ENCODE measurements at regions not wholly inside any gene's neighbourhood (a gene's known extent, or its start where the extent isn't known, plus 50 kb on each side); places are given as distances from the start of the nearest gene placed in this dataset.

DNA sequence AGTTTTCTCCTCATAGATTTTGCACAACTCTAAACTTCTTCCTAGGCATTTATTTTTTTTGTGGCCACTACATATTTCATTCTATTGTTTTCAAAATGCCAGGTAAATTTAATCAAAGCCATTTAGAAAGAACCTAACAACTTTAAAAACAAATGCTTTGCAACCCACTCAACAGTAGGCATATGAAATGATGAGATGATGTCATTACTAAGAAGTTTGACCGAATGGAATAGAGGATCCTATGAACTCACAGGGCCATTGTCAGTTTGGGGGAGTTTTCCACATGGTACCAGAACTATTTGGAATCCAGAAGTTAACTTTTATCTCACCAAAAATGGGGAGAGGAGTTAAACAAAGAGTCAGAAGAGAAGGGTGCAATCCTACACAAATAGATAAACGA, 100.7 kb upstream of the INHBA start:
- DNase-seq (ENCODE audit: low read depth in 2 of 2, low spot score in 1 of 2), result no peak

- DNase-seq (ENCODE audit: low read depth in 2 of 2, low spot score in 1 of 2), result no peak
Observed at GRCh38 chr7:41796331-41796730, 93.4 kb upstream of the INHBA start.

DNA sequence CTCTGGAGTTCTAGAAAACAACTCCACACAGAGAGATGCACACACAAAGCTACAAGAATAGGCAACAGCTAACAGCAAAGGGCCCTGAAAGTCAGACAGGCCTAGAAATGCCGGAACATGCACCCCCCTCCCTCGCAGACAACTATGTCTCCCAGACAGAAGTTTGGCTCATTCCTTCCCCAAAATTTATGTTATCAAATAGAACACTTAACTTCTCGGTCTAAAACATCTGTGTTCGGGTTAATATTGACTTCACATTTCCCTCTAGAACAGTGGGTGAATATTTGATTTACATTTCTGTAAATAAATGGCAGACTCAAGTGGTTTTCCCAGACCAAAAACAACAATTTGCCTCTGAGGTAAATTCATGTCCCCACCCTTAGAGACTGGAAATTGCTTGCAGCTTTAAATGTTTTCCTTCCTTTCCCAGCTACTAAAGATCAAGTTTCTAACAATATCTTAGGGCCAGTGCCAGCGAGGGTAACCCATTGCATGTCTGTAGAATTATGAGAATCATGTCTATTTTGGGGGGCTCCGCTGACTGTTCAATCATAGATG, 92.5 kb upstream of the INHBA start:
- no peak for DNase-seq (ENCODE audit: low read depth in 2 of 2, low spot score in 1 of 2)

DNA sequence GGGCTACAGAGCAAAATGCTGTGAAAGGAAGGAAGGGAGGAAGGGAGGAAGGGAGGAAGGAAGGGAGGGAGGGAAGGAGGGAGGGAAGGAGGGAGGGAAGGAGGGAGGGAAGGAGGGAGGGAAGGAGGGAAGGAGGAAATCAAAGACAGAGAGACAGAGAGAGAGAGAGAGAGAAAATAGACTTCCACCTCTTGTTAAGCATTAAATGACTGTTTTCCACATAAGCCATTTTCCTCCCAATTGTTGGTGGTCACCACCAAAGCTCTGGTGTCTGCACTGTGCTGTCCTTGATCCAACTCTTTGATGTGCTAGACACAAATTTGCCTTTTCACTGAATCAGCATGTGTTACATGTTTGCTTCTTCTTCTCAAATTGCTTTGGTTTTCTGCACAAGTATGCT, 90.7 kb upstream of the INHBA start:
- no peak for DNase-seq (ENCODE audit: low read depth in 2 of 2, low spot score in 1 of 2)

DNA sequence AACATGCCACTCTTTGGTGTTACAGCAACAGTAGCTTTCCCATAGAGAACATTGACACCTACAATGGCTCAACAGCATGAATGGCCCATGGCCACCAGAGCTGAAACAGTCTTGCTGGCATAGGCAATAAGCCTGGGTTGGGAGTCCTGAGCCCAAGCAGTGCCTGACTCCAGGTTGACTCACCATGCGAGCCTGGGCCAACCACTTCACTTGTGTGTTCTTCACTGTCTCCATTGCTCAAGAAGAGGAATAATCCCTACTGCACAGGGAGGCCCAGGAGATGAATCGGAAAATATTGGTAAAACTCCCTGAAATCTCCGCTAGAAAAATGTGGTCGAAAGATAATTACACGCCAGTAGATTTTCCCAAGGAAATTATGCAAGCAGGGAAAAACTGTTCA, 89.2 kb upstream of the INHBA start:
- DNase-seq (ENCODE audit: low read depth in 2 of 2, low spot score in 1 of 2), result no peak

DNA sequence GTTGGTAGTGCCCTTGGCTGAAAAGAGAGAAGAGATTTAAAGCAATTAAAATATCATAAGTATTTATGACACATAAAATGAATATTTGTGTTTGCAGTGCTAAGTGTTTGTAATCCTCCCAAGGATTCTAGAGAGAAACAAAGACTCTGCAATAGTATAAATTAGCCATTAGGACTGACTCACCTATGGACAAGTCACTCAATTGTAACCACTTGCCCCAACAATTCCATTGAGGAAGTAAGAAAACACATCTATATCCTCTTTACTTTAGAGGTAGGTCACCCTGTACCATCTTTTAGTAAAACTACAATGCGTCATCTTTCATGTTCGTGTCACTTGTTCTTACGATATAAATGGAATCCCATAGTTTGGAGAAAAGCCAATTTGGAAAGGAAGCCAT, 85.7 kb upstream of the INHBA start:
- DNase-seq (ENCODE audit: low read depth in 2 of 2, low spot score in 1 of 2), result no peak

GRCh38 chr7:41787651-41788350, 84.9 kb upstream of the INHBA start:
- DNase-seq (ENCODE audit: low read depth in 2 of 2, low spot score in 1 of 2), result no peak

DNA sequence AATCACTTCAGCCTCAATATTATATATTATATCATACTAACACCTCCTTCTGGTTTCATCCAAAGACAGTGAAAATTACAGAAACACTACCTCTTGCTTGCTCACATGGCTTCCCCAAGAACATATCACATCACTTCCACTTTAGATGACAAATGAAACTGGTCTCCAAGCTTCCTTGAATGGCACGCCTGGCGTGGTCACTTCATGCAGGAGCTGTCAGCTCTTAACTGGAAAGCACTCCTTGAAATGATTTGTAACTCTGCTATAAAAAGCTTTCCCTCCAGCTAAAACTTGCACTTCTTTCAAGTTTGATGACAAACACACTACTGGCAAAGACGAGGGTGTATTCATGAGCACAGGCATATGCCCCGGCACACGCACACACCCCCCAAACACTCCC, 84.1 kb upstream of the INHBA start:
- DNase-seq (ENCODE audit: low read depth in 2 of 2, low spot score in 1 of 2), result no peak

- no peak for DNase-seq (ENCODE audit: low read depth in 2 of 2, low spot score in 1 of 2)
Observed at GRCh38 chr7:41786404-41786803, 83.5 kb upstream of the INHBA start.

GRCh38 chr7:41785840-41786239, 83.0 kb upstream of the INHBA start:
- DNase-seq (ENCODE audit: low read depth in 2 of 2, low spot score in 1 of 2), result no peak

- no peak for DNase-seq (ENCODE audit: low read depth in 2 of 2, low spot score in 1 of 2)
Observed at GRCh38 chr7:41785265-41785664, 82.4 kb upstream of the INHBA start.

DNA sequence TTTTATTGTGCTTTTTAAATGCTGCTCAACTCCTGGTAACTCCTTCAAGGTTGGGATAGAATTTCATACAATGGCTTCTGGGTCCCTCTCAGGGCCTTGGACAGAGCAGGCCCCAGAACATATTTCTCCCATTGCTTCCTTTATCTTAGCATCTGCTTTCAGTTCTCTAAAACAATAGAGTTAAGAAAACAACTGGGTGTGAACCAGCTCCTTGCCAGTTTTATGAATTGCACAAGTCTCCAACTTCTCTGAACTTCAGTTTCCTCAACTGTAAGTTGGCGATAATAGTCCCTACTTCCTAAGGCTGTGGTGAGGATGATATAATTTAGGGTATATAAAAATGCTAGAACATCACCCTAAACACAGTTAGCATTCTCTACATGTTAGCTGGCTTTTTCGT, 77.0 kb upstream of the INHBA start:
- no peak for DNase-seq (ENCODE audit: low read depth in 2 of 2, low spot score in 1 of 2)

GRCh38 chr7:41777894-41778596, 75.2 kb upstream of the INHBA start:
- DNase-seq (ENCODE audit: low read depth in 2 of 2, low spot score in 1 of 2), result no peak

DNA sequence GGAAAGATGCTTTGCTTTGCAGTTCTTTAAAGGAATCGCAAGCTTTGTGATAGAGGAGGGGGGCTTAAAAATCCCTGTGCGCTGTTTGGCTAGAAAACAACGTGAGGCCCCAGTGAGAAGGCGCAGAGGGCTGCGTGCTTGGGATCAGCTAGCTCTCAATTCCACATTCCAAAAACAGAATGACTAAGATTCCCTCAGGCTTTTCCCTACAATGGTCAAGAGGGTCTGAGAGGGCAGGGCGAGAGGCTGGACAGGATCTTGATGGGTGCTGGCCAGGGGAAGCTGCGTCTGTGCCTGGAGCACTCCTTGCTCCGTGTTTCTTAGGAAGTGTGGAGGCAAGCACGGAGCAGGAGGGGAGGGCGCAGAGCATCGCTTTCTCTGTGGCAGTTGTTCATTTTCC, 72.1 kb upstream of the INHBA start:
- no peak for DNase-seq (ENCODE audit: low read depth in 2 of 2, low spot score in 1 of 2)

DNA sequence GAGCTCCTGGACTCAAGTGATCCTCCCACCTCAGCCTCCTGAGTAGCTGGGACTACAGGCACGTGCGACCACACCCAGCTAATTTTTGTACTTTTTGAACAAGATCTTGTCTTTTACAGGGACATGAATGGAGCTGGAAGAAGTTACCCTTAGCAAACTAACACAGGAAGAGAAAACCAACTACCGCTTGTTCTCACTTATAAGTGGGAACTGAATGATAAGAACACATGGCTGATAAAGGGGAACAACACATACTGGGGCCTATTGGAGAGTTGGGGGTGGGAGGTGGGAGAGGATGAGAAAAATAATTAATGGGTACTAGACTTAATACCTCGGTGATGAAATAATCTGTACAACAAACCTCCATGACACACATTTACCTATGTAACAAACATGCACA, 70.9 kb upstream of the INHBA start:
- no peak for DNase-seq (ENCODE audit: low read depth in 2 of 2, low spot score in 1 of 2)

DNA sequence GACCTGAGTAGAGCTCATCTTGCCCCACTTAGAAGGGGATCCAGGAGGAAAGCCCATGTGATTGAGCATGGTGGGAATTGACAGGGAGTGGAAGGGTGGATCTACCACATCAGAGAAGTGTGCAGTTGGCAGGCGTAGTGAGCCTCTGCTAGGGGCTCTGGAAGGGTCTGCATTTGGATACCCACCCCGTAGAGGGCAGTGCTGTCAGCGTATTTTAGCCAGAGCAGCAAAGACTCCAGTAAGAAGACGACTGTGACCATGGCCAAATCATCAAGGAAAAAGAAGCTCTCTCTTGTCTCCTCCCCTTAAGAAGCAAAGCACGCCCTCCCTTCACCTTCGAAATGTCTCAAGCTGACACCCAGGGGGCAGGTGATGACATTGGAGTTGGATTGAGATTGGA, 68.8 kb upstream of the INHBA start:
- DNase-seq (ENCODE audit: low read depth in 2 of 2, low spot score in 1 of 2), result no peak

GRCh38 chr7:41769162-41769561, 66.3 kb upstream of the INHBA start:
- DNase-seq (ENCODE audit: low read depth in 2 of 2, low spot score in 1 of 2), result no peak

- no peak for DNase-seq (ENCODE audit: low read depth in 2 of 2, low spot score in 1 of 2)
Observed at GRCh38 chr7:41763626-41764025, 60.7 kb upstream of the INHBA start.

GRCh38 chr7:41762641-41763040, 59.8 kb upstream of the INHBA start:
- no peak for DNase-seq (ENCODE audit: low read depth in 2 of 2, low spot score in 1 of 2)

DNA sequence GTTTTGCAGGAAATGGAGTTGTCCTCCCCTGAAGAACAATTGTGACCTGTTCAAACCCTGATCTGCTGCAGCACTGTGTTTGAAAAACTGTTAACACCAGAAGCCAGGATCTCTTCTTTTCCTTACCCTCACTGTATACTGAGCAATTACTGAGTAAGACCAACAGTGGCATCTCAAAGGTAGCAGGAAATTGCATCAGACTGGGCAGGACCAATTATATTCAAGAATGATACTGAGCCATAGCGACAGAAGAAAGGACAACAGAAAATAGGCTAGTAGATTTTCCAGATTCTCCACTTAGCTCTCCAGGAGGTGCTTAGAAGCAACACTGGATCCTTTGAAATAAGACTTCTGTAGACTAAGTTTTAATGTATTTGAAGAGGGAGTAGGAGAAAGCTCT, 57.4 kb upstream of the INHBA start:
- no peak for DNase-seq (ENCODE audit: low read depth in 2 of 2, low spot score in 1 of 2)

DNA sequence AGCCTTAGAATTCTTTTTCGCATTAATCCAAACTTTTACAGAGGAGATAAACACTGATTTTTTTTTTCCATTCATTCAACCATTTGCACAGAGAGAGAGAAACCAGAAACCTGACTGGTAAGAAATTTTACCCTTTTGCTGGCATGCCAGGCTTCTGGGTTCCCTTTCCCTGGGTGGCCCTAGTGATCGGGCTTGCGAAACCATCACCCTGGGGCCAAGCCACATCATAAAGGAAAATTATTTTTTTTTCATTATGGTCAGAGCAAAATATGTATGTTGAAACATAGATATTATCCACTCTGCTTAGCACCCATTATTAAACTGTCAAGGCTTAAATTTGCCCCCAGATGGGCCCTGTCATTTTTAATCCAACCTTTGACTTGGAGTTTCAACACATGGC, 55.4 kb upstream of the INHBA start:
- no peak for DNase-seq (ENCODE audit: low read depth in 2 of 2, low spot score in 1 of 2)

DNA sequence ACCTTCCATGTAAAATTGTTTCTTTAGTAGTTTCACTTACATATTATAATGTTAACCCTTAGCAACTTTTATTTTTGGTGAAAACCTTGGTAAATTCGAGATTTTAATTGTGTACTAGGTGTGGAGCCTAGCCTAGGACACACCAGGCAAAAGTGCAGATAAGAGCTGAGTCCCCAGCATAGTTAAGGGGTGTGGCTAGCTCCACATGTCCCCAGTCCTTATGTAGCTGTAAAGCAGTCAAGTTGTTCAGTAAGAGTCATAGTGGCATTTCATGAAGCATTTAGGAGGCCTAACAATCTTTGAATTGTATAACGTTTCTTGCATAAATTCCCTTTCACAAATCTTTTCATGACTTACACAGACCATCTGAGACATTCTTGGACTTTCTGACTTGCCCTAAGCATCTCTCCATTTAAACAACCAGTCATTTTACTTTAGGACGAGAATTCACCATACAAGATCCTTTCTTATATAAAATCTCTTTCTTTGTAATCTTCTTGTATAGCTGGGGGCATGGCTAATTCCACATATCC, 53.8 kb upstream of the INHBA start:
- no peak for DNase-seq (ENCODE audit: low read depth in 2 of 2, low spot score in 1 of 2)

DNA sequence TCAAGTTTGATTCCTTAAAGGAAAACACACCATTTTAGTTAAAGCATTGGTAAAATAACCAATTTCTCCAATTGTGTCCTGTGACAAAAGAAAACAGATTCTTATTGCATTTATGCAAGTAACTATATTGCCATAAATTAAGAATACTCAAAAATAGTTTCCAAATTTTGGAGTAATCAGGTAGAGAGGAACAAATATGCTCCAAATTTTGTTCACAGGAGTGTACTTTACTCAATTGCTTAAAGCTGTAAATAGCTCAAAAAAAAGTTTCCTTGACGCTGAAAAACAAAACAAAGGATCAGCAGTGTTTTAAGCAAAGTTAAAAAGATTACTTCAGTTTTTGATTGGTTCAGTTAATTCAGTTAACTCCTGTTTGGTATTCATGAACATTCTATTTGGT, 52.2 kb upstream of the INHBA start:
- no peak for DNase-seq (ENCODE audit: low read depth in 2 of 2, low spot score in 1 of 2)

Measured in stimulated activated CD8-positive, alpha-beta memory T cell treated with anti-CD3 and anti-CD28 coated beads, Interleukin-4, amount 100 ng/mL, for 1 hour (primary cell).